PC-3 (cell line): ENCODE measurements at regions not wholly inside any gene's neighbourhood (a gene's known extent, or its start where the extent isn't known, plus 50 kb on each side); places are given as distances from the start of the nearest gene placed in this dataset.

Source experiments
- ATAC-seq: fragments of 200-7000 bp; cut with Tn5 transposase; 2 replicates; pipeline ENCODE4 v1.9.1; 2020; ENCODE audit warnings: mild to moderate bottlenecking, moderate library complexity
- BruUV-seq: library from RNA; stranded (reverse); fragments of 400-500 nt; replicated peaks from 2 replicates; lab custom pipeline; 2021; lab: Mats Ljungman, UMichigan
- CTCF ChIA-PET: fragments of 300-600 bp; sonication (Branson Sonifier 250); formaldehyde crosslinking; loops from one replicate; lab custom pipeline; 2022; ENCODE audit warnings: antibody characterized with exemption; lab: Charles Lee
- POLR2A ChIA-PET: fragments of 300-600 bp; sonication (Branson Sonifier 250); formaldehyde crosslinking; loops from one replicate; lab custom pipeline; 2022; ENCODE audit warnings: antibody characterized with exemption; ENCODE audit not compliant: unreplicated experiment; lab: Charles Lee
- DNase-seq: peaks from one replicate; pipeline ENCODE4 v3.0.0-alpha.2; 2015
- H2AFZ ChIP-seq: fragments of 300-600 bp; sonication (generic); 2 replicates; pipeline ENCODE4 v1.6.0; 2016; ENCODE audit warnings: antibody characterized with exemption, low read length
- H3F3A ChIP-seq: fragments of 300-600 bp; sonication (generic); one replicate; pipeline ENCODE4 v1.6.0; 2017; ENCODE audit warnings: antibody characterized with exemption, low read length, control low read depth, mild to moderate bottlenecking; ENCODE audit not compliant: unreplicated experiment
- H3K27ac ChIP-seq: fragments of 300-600 bp; sonication (generic); 2 replicates; pipeline ENCODE4 v1.5.1; 2016; ENCODE audit warnings: mild to moderate bottlenecking, low read length
- H3K27me3 ChIP-seq: fragments of 300-600 bp; sonication (generic); 2 replicates; pipeline ENCODE4 v1.6.1; 2016; ENCODE audit warnings: low read length, mixed read lengths
- H3K36me3 ChIP-seq: fragments of 300-600 bp; sonication (generic); 2 replicates; pipeline ENCODE4 v1.6.1; 2016; ENCODE audit warnings: low read depth, mixed run types, low read length, mixed read lengths
- H3K4me1 ChIP-seq: fragments of 300-600 bp; sonication (generic); 2 replicates; pipeline ENCODE4 v1.5.1; 2016; ENCODE audit warnings: low read length; ENCODE audit not compliant: insufficient read depth
- H3K4me2 ChIP-seq: fragments of 300-600 bp; sonication (generic); 2 replicates; pipeline ENCODE4 v1.6.0; 2016; ENCODE audit warnings: low read length
- H3K4me3 ChIP-seq: fragments of 300-600 bp; sonication (generic); 2 replicates; pipeline ENCODE4 v1.5.1; 2016; ENCODE audit warnings: mild to moderate bottlenecking, low read length, mixed read lengths
- H3K79me2 ChIP-seq: fragments of 300-600 bp; sonication (generic); 2 replicates; pipeline ENCODE4 v1.6.1; 2017; ENCODE audit warnings: low read length, mixed read lengths
- H3K9ac ChIP-seq: fragments of 300-600 bp; sonication (generic); 2 replicates; pipeline ENCODE4 v1.6.0; 2016; ENCODE audit warnings: mild to moderate bottlenecking, low read length
- H3K9me2 ChIP-seq: fragments of 300-600 bp; sonication (generic); replicated peaks from 2 replicates; pipeline ENCODE4 v1.6.1; 2016; ENCODE audit warnings: mixed run types, low read length, mixed read lengths
- H3K9me3 ChIP-seq: fragments of 300-600 bp; sonication (generic); 2 replicates; pipeline ENCODE4 v1.6.1; 2016; ENCODE audit warnings: low read length, mixed read lengths
- H4K20me1 ChIP-seq: fragments of 300-600 bp; sonication (generic); 2 replicates; pipeline ENCODE4 v1.6.1; 2016; ENCODE audit warnings: low read length, mixed read lengths
- EZH2 ChIP-seq: fragments of 300-600 bp; sonication (generic); IDR thresholded peaks from one replicate; pipeline ENCODE4 v1.6.1; 2017; ENCODE audit warnings: antibody characterized with exemption, mild to moderate bottlenecking, low read length; ENCODE audit not compliant: unreplicated experiment
- EZH2phosphoT487 ChIP-seq: fragments of 300-600 bp; sonication (generic); IDR thresholded peaks from 2 replicates; pipeline ENCODE4 v1.6.1; 2018; ENCODE audit warnings: mild to moderate bottlenecking, antibody characterized with exemption, low read length, borderline replicate concordance
- intact Hi-C: fragments of 100-400 bp; cut with micrococcal nuclease; formaldehyde crosslinking; loops from 2 replicates; pipeline ENCODE4 v1.9.0; 2023
- TF ChIP-seq, protein P1 (sequence below): fragments of 300-600 bp; sonication (generic); conservative IDR thresholded peaks from 2 replicates; pipeline ENCODE4 v1.5.1; 2017; ENCODE audit warnings: antibody characterized with exemption, low read depth, mild to moderate bottlenecking, low read length

- Histone ChIP-seq H3K27me3 (no peaks in the 10 kb centered on the region), H3K4me3 (no peak overlapping the region)
- BruUV-seq = no TSS peak
Measured at GRCh38 chr20:48150568-48150967, 365.3 kb upstream of the SULF2 start.

GRCh38 chr20:48149902-48150301 is 364.6 kb upstream of the SULF2 start:
- Histone ChIP-seq H3K79me2 (no peaks in the 10 kb centered on the region), H3K36me3 (no peaks in the 10 kb centered on the region), H3K4me1 (no peaks in the 10 kb centered on the region), H3K4me2 (no peak overlapping the region), H3K9me3 (no peaks in the 10 kb centered on the region), H3K9me2 (no peaks in the 10 kb centered on the region), H4K20me1 (no peaks in the 10 kb centered on the region), H3K27me3 (no peaks in the 10 kb centered on the region), H3F3A (no peaks in the 10 kb centered on the region), H3K4me3 (no peak overlapping the region), H3K9ac (no peak overlapping the region), H3K27ac (no peak overlapping the region), H2AFZ (no peak overlapping the region)
- DNase-seq (no peak), ATAC-seq (no peak)
- BruUV-seq = no TSS peak
- POLR2A ChIA-PET = no interaction called here
- CTCF ChIA-PET = no interaction called here
- intact Hi-C loops = no loop called here
- TF ChIP-seq, protein P1, sequence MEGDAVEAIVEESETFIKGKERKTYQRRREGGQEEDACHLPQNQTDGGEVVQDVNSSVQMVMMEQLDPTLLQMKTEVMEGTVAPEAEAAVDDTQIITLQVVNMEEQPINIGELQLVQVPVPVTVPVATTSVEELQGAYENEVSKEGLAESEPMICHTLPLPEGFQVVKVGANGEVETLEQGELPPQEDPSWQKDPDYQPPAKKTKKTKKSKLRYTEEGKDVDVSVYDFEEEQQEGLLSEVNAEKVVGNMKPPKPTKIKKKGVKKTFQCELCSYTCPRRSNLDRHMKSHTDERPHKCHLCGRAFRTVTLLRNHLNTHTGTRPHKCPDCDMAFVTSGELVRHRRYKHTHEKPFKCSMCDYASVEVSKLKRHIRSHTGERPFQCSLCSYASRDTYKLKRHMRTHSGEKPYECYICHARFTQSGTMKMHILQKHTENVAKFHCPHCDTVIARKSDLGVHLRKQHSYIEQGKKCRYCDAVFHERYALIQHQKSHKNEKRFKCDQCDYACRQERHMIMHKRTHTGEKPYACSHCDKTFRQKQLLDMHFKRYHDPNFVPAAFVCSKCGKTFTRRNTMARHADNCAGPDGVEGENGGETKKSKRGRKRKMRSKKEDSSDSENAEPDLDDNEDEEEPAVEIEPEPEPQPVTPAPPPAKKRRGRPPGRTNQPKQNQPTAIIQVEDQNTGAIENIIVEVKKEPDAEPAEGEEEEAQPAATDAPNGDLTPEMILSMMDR = no peak
- no peak for TF ChIP-seq EZH2
- no peak for TF ChIP-seq EZH2phosphoT487

More at GRCh38 chr20:48150568-48150967, 365.3 kb upstream of the SULF2 start:
- no peak overlapping the region for H3K27ac ChIP-seq
- no peaks in the 10 kb centered on the region for H3K36me3 ChIP-seq
- H3F3A ChIP-seq = no peaks in the 10 kb centered on the region
- H4K20me1 ChIP-seq = no peaks in the 10 kb centered on the region
- intact Hi-C loops = no loop called here
- no peaks in the 10 kb centered on the region for H3K9me3 ChIP-seq
- ChIA-PET CTCF (no interaction called here), POLR2A (no interaction called here)
- no peaks in the 10 kb centered on the region for H3K4me1 ChIP-seq
- ATAC-seq (no peak), DNase-seq (no peak)
- no peaks in the 10 kb centered on the region for H3K79me2 ChIP-seq
- H3K4me2 ChIP-seq = no peak overlapping the region
- TF ChIP-seq, protein P1 = no peak
- TF ChIP-seq EZH2 (no peak), EZH2phosphoT487 (no peak)
- H3K9me2 ChIP-seq = no peaks in the 10 kb centered on the region
- no peak overlapping the region for H2AFZ ChIP-seq
- no peak overlapping the region for H3K9ac ChIP-seq

- TF ChIP-seq EZH2phosphoT487 (no peak), EZH2 (no peak)
- TF ChIP-seq, protein P1 = peak; percentile 30; the same call in 1 of the 2 replicates
- no peaks in the 10 kb centered on the region for H3K9me3 ChIP-seq
- H4K20me1 ChIP-seq = no peaks in the 10 kb centered on the region
- no peaks in the 10 kb centered on the region for H3K4me1 ChIP-seq
- DNase-seq (no peak), ATAC-seq (peak; percentile 57; the same call in 1 of the 2 replicates)
- no peaks in the 10 kb centered on the region for H3F3A ChIP-seq
- CTCF ChIA-PET = no interaction called here
- POLR2A ChIA-PET = no interaction called here
- H3K27ac ChIP-seq = no peak overlapping the region
- H3K79me2 ChIP-seq = no peaks in the 10 kb centered on the region
- H3K36me3 ChIP-seq = no peaks in the 10 kb centered on the region
- H3K27me3 ChIP-seq = no peaks in the 10 kb centered on the region
- no peaks in the 10 kb centered on the region for H3K9me2 ChIP-seq
- BruUV-seq = no TSS peak
- H3K9ac ChIP-seq = no peak overlapping the region
- no peak overlapping the region for H3K4me3 ChIP-seq
- no peak overlapping the region for H3K4me2 ChIP-seq
- no peak overlapping the region for H2AFZ ChIP-seq
- intact Hi-C loops = no loop called here
Measured at GRCh38 chr20:48148916-48149672, 363.8 kb upstream of the SULF2 start.
